ENCODE measurements at regions not wholly inside any gene's neighbourhood (a gene's known extent, or its start where the extent isn't known, plus 50 kb on each side); places are given as distances from the start of the nearest gene placed in this dataset.

DNA sequence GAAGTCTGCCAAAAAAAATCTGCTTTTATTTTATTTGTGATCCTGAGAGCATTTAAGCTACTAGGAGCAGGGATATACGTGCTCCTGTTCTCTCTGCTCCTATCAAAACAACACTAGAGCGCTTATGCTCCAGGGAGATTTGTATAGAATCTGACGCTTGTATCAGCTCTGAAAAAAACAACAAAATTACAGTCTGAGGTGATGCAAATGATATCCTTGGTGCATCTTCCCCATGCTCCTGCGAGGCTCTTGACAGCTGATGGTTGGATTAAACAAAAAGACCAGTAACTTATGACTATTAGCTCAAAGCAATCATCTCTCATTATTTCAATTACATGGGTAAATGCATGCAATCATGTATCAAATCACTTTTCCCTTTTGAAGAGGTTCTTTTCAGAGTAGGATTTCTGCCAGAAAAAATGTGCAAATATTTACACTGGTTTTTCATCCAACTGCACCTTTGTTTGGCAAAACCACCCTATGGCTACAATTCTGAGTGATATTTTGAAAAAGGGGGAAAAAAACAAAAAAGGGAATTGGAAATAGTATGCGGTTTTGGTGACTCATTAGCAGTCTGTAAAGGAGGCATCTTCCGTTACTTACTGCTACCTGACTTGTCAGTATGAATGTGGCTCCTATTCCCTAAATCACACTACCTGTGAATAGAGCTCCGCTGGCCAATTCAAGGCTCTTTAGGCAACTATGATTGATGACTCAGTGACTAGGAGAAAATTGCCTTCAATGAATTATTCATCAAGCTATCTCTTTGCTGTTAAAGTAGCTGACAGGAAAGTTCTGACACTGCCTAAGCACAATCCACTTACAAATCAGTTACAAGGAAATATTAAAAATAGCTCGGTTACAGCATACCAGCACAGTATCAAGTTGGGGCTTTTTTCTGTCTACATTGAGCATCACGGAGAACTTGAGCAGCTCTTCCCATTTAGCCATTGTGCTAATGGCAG is 450.0 kb downstream of the FOXG1 start:
- peak; percentile 16 for DNase-seq (ENCODE audit: low read depth)
- H3K4me3 ChIP-seq (ENCODE audit: low read depth, low read length) = no peak overlapping the region
- in situ Hi-C loops (cut with HindIII; ENCODE audit: low sequenced_read_pairs) = no loop called here
- TF ChIP-seq, protein P1, sequence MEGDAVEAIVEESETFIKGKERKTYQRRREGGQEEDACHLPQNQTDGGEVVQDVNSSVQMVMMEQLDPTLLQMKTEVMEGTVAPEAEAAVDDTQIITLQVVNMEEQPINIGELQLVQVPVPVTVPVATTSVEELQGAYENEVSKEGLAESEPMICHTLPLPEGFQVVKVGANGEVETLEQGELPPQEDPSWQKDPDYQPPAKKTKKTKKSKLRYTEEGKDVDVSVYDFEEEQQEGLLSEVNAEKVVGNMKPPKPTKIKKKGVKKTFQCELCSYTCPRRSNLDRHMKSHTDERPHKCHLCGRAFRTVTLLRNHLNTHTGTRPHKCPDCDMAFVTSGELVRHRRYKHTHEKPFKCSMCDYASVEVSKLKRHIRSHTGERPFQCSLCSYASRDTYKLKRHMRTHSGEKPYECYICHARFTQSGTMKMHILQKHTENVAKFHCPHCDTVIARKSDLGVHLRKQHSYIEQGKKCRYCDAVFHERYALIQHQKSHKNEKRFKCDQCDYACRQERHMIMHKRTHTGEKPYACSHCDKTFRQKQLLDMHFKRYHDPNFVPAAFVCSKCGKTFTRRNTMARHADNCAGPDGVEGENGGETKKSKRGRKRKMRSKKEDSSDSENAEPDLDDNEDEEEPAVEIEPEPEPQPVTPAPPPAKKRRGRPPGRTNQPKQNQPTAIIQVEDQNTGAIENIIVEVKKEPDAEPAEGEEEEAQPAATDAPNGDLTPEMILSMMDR (IDR thresholded peaks at IDR 0.05; ENCODE audit: low read depth, low read length, missing control alignments) = no peak

DNA sequence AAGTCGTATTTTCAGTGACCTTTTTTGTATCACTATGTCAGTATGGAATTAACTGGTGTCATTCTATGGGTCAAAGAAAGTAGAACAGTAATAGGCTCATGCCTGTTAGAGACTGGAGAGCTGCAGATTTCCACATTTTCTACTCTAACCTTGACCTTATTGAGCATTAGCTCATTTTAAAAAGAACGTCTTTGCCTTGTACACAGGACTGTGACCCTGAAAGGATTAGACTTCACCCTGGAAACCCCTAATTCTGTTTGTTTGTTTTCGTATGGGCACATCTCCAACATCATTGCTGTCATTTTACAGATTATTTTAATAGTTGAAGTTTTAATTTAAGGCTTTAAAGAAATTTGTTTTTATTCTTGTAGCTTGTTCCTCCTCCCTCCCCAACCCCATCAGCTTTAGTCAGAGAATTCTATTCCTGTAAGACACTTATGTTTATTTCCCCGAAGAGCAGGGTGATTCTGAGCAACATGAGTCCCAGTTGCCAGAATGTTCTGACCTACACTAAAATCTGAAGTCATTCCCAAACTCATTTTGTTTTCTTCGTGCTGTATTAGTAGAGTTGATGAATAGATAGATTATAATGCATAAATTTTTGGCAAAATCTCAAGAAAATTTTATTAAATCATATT is 451.3 kb downstream of the FOXG1 start:
- in situ Hi-C loops (cut with HindIII; ENCODE audit: low sequenced_read_pairs) = no loop called here
- TF ChIP-seq, protein P1 (IDR thresholded peaks at IDR 0.05; ENCODE audit: low read depth, low read length, missing control alignments) = no peak
- no peak for DNase-seq (ENCODE audit: low read depth)
- H3K4me3 ChIP-seq (ENCODE audit: low read depth, low read length) = no peak overlapping the region

DNA sequence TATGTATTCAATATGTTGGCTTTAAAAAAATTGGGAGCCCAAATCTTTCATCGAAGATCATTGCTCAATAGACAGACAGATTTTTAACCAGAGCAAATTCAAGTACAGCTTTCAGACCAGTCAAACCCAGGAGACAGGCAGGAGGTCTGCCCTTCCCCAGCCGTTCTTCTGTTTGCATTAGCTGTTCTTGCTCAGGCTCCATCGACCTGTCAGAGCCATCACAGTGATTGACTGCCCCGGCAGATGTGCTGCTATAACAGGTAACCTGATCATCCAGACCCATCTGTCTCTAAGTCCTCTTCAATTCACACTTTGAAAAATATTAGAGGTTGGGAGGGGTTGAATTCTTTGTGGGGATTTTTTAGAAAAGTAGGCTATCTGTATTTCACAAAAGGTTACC is 453.5 kb downstream of the FOXG1 start:
- TF ChIP-seq, protein P1 (IDR thresholded peaks at IDR 0.05; ENCODE audit: low read depth, low read length, missing control alignments) = no peak
- no peak overlapping the region for H3K4me3 ChIP-seq (ENCODE audit: low read depth, low read length)
- in situ Hi-C loops (cut with HindIII; ENCODE audit: low sequenced_read_pairs) = no loop called here
- DNase-seq (ENCODE audit: low read depth) = no peak

DNA sequence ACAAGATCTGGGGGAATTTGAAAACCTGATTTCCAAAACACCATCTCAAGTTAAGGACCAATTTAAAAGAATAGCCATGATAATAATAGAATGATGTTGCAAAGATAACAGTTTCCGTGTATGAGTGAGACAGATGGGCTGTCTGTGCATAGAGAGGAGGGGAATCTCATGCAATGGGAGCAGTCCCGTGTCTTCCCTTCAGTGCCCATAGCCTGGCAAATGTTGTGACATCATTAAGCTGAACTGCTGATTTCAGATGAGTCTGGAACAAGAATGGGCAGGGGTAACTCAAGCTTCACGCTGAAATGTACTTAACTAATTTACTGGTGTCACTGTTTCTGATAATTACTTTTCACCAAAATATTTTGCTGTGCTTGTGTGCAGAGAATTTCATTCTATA is 454.0 kb downstream of the FOXG1 start:
- TF ChIP-seq, protein P1 (IDR thresholded peaks at IDR 0.05; ENCODE audit: low read depth, low read length, missing control alignments) = no peak
- no peak overlapping the region for H3K4me3 ChIP-seq (ENCODE audit: low read depth, low read length)
- in situ Hi-C loops (cut with HindIII; ENCODE audit: low sequenced_read_pairs) = no loop called here
- no peak for DNase-seq (ENCODE audit: low read depth)

DNA sequence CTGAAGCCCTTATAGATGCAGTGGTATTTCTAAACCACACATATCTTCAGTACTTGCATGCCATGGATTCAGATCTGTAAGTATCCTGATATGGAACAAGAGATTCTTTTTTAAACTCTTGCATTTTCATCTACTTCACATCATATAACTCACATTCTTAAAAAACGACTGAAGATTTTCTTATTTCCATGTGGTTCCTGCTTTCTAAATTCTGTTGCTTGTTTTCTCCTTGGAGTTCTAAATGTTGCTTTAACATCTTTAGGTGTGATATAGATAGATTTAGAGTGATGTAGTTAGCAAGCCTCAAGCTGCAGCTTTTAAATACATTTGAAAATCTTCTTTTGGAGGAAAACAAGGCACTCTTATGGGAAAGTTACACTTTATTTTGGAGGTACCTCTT is 455.4 kb downstream of the FOXG1 start:
- no peak overlapping the region for H3K4me3 ChIP-seq (ENCODE audit: low read depth, low read length)
- DNase-seq (ENCODE audit: low read depth) = no peak
- TF ChIP-seq, protein P1 (IDR thresholded peaks at IDR 0.05; ENCODE audit: low read depth, low read length, missing control alignments) = no peak
- in situ Hi-C loops (cut with HindIII; ENCODE audit: low sequenced_read_pairs) = no loop called here

DNA sequence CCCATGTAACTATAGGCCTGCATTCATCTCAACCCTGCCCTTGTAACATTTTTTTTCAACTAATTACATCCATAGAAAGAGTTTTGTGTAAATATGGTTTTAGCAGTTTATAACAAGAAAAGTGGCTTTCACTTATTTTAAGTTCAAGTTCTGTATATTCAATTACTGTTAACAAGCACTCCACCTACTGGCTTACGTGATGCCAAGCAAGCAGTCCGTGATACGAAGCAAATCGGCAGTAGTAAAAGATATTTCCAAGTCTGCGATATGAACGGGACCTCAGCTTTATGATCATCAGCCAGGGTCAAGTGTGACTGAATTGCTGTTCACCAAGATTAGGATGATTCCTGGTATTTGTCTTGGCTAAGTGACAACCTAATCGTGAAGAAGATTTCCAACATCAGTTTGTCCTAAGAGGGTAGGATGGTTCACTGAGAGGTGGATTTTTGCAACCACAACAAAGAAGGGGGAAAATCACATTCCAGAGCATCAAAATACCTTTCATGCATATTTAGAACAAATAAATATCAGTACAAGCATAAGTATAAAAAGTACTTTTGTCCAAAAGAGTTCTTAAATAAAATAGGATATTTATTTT is 456.2 kb downstream of the FOXG1 start:
- TF ChIP-seq, protein P1 (IDR thresholded peaks at IDR 0.05; ENCODE audit: low read depth, low read length, missing control alignments) = peak; percentile 85
- in situ Hi-C loops (cut with HindIII; ENCODE audit: low sequenced_read_pairs) = no loop called here
- H3K4me3 ChIP-seq (ENCODE audit: low read depth, low read length) = no peak overlapping the region
- DNase-seq (ENCODE audit: low read depth) = peak; percentile 53

All from astrocyte of the cerebellum (primary cell).